ENCODE measurements at regions not wholly inside any gene's neighbourhood (a gene's known extent, or its start where the extent isn't known, plus 50 kb on each side); places are given as distances from the start of the nearest gene placed in this dataset.
A peak's percentile ranks its signal among the peaks of the same experiment; 100 is the strongest.

GRCh38 chr1:244349103-244349531, 102.6 kb downstream of the ADSS2 start:
- H3K27me3 ChIP-seq (ENCODE audit: control insufficient read depth in 4 of 4, insufficient read depth in 4 of 4, low read length in 3 of 4) = no peaks in the 10 kb centered on the region
- no peaks in the 10 kb centered on the region for H3K9me3 ChIP-seq (ENCODE audit: control insufficient read depth in 4 of 4, low read length in 3 of 4)
- H3K9ac ChIP-seq (ENCODE audit: low read depth in 1 of 2, low read length in 2 of 2) = no peak overlapping the region
- H3K36me3 ChIP-seq (ENCODE audit: control insufficient read depth in 4 of 4, insufficient read depth in 3 of 4, low read depth in 1 of 4, low read length in 3 of 4) = no peaks in the 10 kb centered on the region
- no peaks in the 10 kb centered on the region for H3K4me1 ChIP-seq (ENCODE audit: control insufficient read depth in 4 of 4, insufficient read depth in 4 of 4, low read length in 3 of 4)
- no peak for TF ChIP-seq HNF4G (IDR thresholded peaks at IDR 0.05)
- no peak for TF ChIP-seq REST (IDR thresholded peaks at IDR 0.05)
- TF ChIP-seq ZBTB33 (IDR thresholded peaks at IDR 0.05) = no peak
- peak overlapping the region in 1 of 2 donors; percentile 62 for H3K27ac ChIP-seq (ENCODE audit: low read depth in 1 of 2, low read length in 2 of 2)
- WGBS = 76% methylated on average over 8 of the region's 8 CpGs
- no peak overlapping the region for H3K4me3 ChIP-seq (ENCODE audit: low read depth in 1 of 3, low read length in 3 of 3)
- DNase-seq (ENCODE audit: low spot score) = no peak

GRCh38 chr1:244349581-244350001, 102.1 kb downstream of the ADSS2 start:
- Histone ChIP-seq H3K4me3 (ENCODE audit: low read depth in 1 of 3, low read length in 3 of 3) (no peak overlapping the region), H3K36me3 (ENCODE audit: control insufficient read depth in 4 of 4, insufficient read depth in 3 of 4, low read depth in 1 of 4, low read length in 3 of 4) (no peaks in the 10 kb centered on the region), H3K9ac (ENCODE audit: low read depth in 1 of 2, low read length in 2 of 2) (no peak overlapping the region), H3K27ac (ENCODE audit: low read depth in 1 of 2, low read length in 2 of 2) (peak overlapping the region in 1 of 2 donors; percentile 62), H3K27me3 (ENCODE audit: control insufficient read depth in 4 of 4, insufficient read depth in 4 of 4, low read length in 3 of 4) (no peaks in the 10 kb centered on the region), H3K9me3 (ENCODE audit: control insufficient read depth in 4 of 4, low read length in 3 of 4) (no peaks in the 10 kb centered on the region), H3K4me1 (ENCODE audit: control insufficient read depth in 4 of 4, insufficient read depth in 4 of 4, low read length in 3 of 4) (no peaks in the 10 kb centered on the region)
- WGBS = 58% methylated on average over 8 of the region's 8 CpGs
- DNase-seq (ENCODE audit: low spot score) = no peak
- TF ChIP-seq HNF4G (IDR thresholded peaks at IDR 0.05) (no peak), RXRA (IDR thresholded peaks at IDR 0.05) (peak in 1 of 2 donors; percentile 35), NR2F2 (IDR thresholded peaks at IDR 0.05) (peak; percentile 66)

- no peak overlapping the region for H3K9ac ChIP-seq (ENCODE audit: low read depth in 1 of 2, low read length in 2 of 2)
- H3K4me1 ChIP-seq (ENCODE audit: control insufficient read depth in 4 of 4, insufficient read depth in 4 of 4, low read length in 3 of 4) = no peaks in the 10 kb centered on the region
- H3K27ac ChIP-seq (ENCODE audit: low read depth in 1 of 2, low read length in 2 of 2) = peak overlapping the region in 1 of 2 donors; percentile 50
- WGBS = 72% methylated on average over 6 of the region's 6 CpGs
- TF ChIP-seq SP1 (IDR thresholded peaks at IDR 0.05) (no peak), EGR1 (IDR thresholded peaks at IDR 0.05; ENCODE audit: low read depth in 2 of 2) (no peak), HNF4G (IDR thresholded peaks at IDR 0.05) (no peak), RAD21 (IDR thresholded peaks at IDR 0.05) (no peak), NR2F2 (IDR thresholded peaks at IDR 0.05) (no peak), TAF1 (conservative IDR thresholded peaks at IDR 0.05) (no peak), MAX (IDR thresholded peaks at IDR 0.05) (no peak), FOXA2 (IDR thresholded peaks at IDR 0.05) (no peak), CTCF (IDR thresholded peaks at IDR 0.05; ENCODE audit: low read depth, low read length, missing input control) (no peak), ATF3 (IDR thresholded peaks at IDR 0.05) (no peak), RXRA (IDR thresholded peaks at IDR 0.05) (no peak), YY1 (IDR thresholded peaks at IDR 0.05) (no peak), ZBTB33 (IDR thresholded peaks at IDR 0.05) (no peak), HNF4A (conservative IDR thresholded peaks at IDR 0.05) (no peak), JUND (IDR thresholded peaks at IDR 0.05) (no peak)
- no peaks in the 10 kb centered on the region for H3K36me3 ChIP-seq (ENCODE audit: control insufficient read depth in 4 of 4, insufficient read depth in 3 of 4, low read depth in 1 of 4, low read length in 3 of 4)
- no peaks in the 10 kb centered on the region for H3K9me3 ChIP-seq (ENCODE audit: control insufficient read depth in 4 of 4, low read length in 3 of 4)
- H3K27me3 ChIP-seq (ENCODE audit: control insufficient read depth in 4 of 4, insufficient read depth in 4 of 4, low read length in 3 of 4) = no peaks in the 10 kb centered on the region
- DNase-seq (ENCODE audit: low spot score) = no peak
- no peak overlapping the region for H3K4me3 ChIP-seq (ENCODE audit: low read depth in 1 of 3, low read length in 3 of 3)
Observed at GRCh38 chr1:244350027-244350426, 101.7 kb downstream of the ADSS2 start.

Data from liver (tissue), 8 donors.